IMR-90 (cell line): ENCODE measurements at regions not wholly inside any gene's neighbourhood (a gene's known extent, or its start where the extent isn't known, plus 50 kb on each side); places are given as distances from the start of the nearest gene placed in this dataset.

Experiments
- ATAC-seq: fragments of 200-7000 bp; cut with Tn5 transposase; 2 replicates; pipeline ENCODE4 v1.9.1; 2020; ENCODE audit warnings: low read depth, mild to moderate bottlenecking, moderate library complexity
- BruUV-seq: library from RNA; stranded (reverse); fragments of 400-500 nt; replicated peaks from 2 replicates; lab custom pipeline; 2021; lab: Mats Ljungman, UMichigan
- CTCF ChIA-PET: fragments of 300-600 bp; formaldehyde crosslinking; extraction: SDS; loops from one replicate; lab custom pipeline; 2021; ENCODE audit warnings: antibody characterized with exemption; lab: Yijun Ruan, JAX
- POLR2A ChIA-PET: fragments of 300-600 bp; sonication (Branson Sonifier 250); formaldehyde crosslinking; loops from one replicate; lab custom pipeline; 2022; ENCODE audit warnings: antibody characterized with exemption; ENCODE audit not compliant: unreplicated experiment; lab: Charles Lee
- DNase-seq: peaks from one replicate; pipeline ENCODE4 v3.0.0; 2013
- H2AFZ ChIP-seq: replicated peaks from 2 replicates; pipeline ENCODE3; 2013; ENCODE audit warnings: low read length, mild to moderate bottlenecking; ENCODE audit not compliant: poor library complexity
- H2AK5ac ChIP-seq: 2 replicates; pipeline ENCODE4 v1.6.1; 2013; ENCODE audit warnings: low read depth, low read length, inconsistent platforms
- H2AK9ac ChIP-seq: replicated peaks from 2 replicates; pipeline ENCODE3; 2013; ENCODE audit warnings: mild to moderate bottlenecking, low read depth, low read length, moderate library complexity; ENCODE audit not compliant: poor library complexity
- H2BK120ac ChIP-seq: 2 replicates; pipeline ENCODE4 v1.6.1; 2013; ENCODE audit warnings: low read depth, low read length, inconsistent platforms
- H2BK15ac ChIP-seq: 3 replicates; pipeline ENCODE4 v1.6.1; 2013; ENCODE audit warnings: low read depth, low read length, inconsistent platforms
- H2BK20ac ChIP-seq: 2 replicates; pipeline ENCODE4 v1.6.1; 2013; ENCODE audit warnings: low read depth, mild to moderate bottlenecking, inconsistent platforms, low read length, moderate library complexity
- H2BK5ac ChIP-seq: 2 replicates; pipeline ENCODE4 v1.6.1; 2013; ENCODE audit warnings: mild to moderate bottlenecking, low read depth, low read length, inconsistent platforms; ENCODE audit not compliant: poor library complexity, severe bottlenecking
- H3K14ac ChIP-seq: replicated peaks from 2 replicates; pipeline ENCODE4 v1.6.1; 2013; ENCODE audit warnings: low read depth, low read length, inconsistent platforms
- H3K18ac ChIP-seq: 2 replicates; pipeline ENCODE4 v1.6.1; 2013; ENCODE audit warnings: low read depth, low read length, control low read depth
- H3K23ac ChIP-seq: 2 replicates; pipeline ENCODE4 v1.6.1; 2013; ENCODE audit warnings: low read depth, low read length, inconsistent platforms
- H3K27ac ChIP-seq: 2 replicates; pipeline ENCODE4 v1.5.1; 2013; ENCODE audit warnings: mild to moderate bottlenecking, control low read depth, low read length; ENCODE audit not compliant: insufficient read depth
- H3K27me3 ChIP-seq: 2 replicates; pipeline ENCODE4 v1.6.1; 2013; ENCODE audit warnings: low read length; ENCODE audit not compliant: control insufficient read depth, insufficient read depth
- H3K36me3 ChIP-seq: 2 replicates; pipeline ENCODE4 v1.6.1; 2013; ENCODE audit warnings: low read length, mixed read lengths; ENCODE audit not compliant: control insufficient read depth, insufficient read depth
- H3K4ac ChIP-seq: 2 replicates; pipeline ENCODE4 v1.6.1; 2013; ENCODE audit warnings: low read depth, low read length, inconsistent platforms
- H3K4me1 ChIP-seq: 2 replicates; pipeline ENCODE4 v1.6.1; 2013; ENCODE audit warnings: low read length, mixed read lengths; ENCODE audit not compliant: control insufficient read depth, insufficient read depth
- H3K4me2 ChIP-seq: 2 replicates; pipeline ENCODE4 v1.6.1; 2013; ENCODE audit warnings: low read depth, mild to moderate bottlenecking, control low read depth, low read length, moderate library complexity
- H3K4me3 ChIP-seq: 2 replicates; pipeline ENCODE4 v1.5.1; 2013; ENCODE audit warnings: low read depth, mild to moderate bottlenecking, control low read depth, low read length, moderate library complexity; ENCODE audit not compliant: insufficient read depth
- H3K56ac ChIP-seq: 2 replicates; pipeline ENCODE4 v1.6.1; 2013; ENCODE audit warnings: low read length, inconsistent platforms; ENCODE audit not compliant: insufficient read depth; ENCODE audit errors: extremely low read depth
- H3K79me1 ChIP-seq, 2 experiments: 2 replicates each; pipeline ENCODE4 v1.6.1; 2013; ENCODE audit warnings: low read length in 2 of 2, inconsistent platforms in 1 of 2, low read depth in 1 of 2
- H3K9ac ChIP-seq: 2 replicates; pipeline ENCODE4 v1.6.1; 2013; ENCODE audit warnings: low read depth, low read length, control low read depth
- H3K9me1 ChIP-seq: 2 replicates; pipeline ENCODE4 v1.6.1; 2013; ENCODE audit warnings: low read length, inconsistent platforms; ENCODE audit not compliant: insufficient read depth
- H3K9me3 ChIP-seq: 2 replicates; pipeline ENCODE4 v1.6.1; 2013; ENCODE audit warnings: low read length; ENCODE audit not compliant: control insufficient read depth, insufficient read depth
- H4K20me1 ChIP-seq: 2 replicates; pipeline ENCODE4 v1.6.1; 2013; ENCODE audit warnings: low read length, inconsistent platforms; ENCODE audit not compliant: insufficient read depth
- H4K5ac ChIP-seq: 2 replicates; pipeline ENCODE4 v1.6.1; 2013; ENCODE audit warnings: mild to moderate bottlenecking, low read depth, low read length, control low read depth
- H4K8ac ChIP-seq, 2 experiments: 2 replicates each; pipeline ENCODE4 v1.6.1; 2013; ENCODE audit warnings: low read depth in 2 of 2, low read length in 2 of 2, control low read depth in 1 of 2, inconsistent platforms in 1 of 2
- H4K91ac ChIP-seq: 2 replicates; pipeline ENCODE4 v1.6.1; 2013; ENCODE audit warnings: low read depth, low read length, inconsistent platforms; ENCODE audit not compliant: insufficient read depth
- CEBPB ChIP-seq: IDR thresholded peaks from 2 replicates; pipeline ENCODE4 v1.6.1; 2012; ENCODE audit warnings: low read depth, low read length, improper control_type of control experiment
- CHD1 ChIP-seq: IDR thresholded peaks from 2 replicates; pipeline ENCODE4 v1.6.1; 2012; ENCODE audit warnings: low read depth, low read length, improper control_type of control experiment
- FOS ChIP-seq: fragments of 150-350 bp; IDR thresholded peaks from 2 replicates; pipeline ENCODE4 v1.6.1; 2016; ENCODE audit warnings: low read depth, low read length
- MAFK ChIP-seq: IDR thresholded peaks from 2 replicates; pipeline ENCODE4 v1.6.1; 2012; ENCODE audit warnings: low read depth, low read length, improper control_type of control experiment
- MAZ ChIP-seq: IDR thresholded peaks from 2 replicates; pipeline ENCODE4 v1.6.1; 2012; ENCODE audit warnings: low read depth, mild to moderate bottlenecking, low read length, improper control_type of control experiment, moderate library complexity, borderline replicate concordance
- MXI1 ChIP-seq: IDR thresholded peaks from 2 replicates; pipeline ENCODE4 v1.6.1; 2012; ENCODE audit warnings: low read depth, mild to moderate bottlenecking, low read length, moderate library complexity, borderline replicate concordance
- POLR2A ChIP-seq: IDR thresholded peaks from 2 replicates; pipeline ENCODE4 v1.6.1; 2012; ENCODE audit warnings: mild to moderate bottlenecking, low read depth, low read length
- RAD21 ChIP-seq: IDR thresholded peaks from 2 replicates; pipeline ENCODE4 v1.6.1; 2012; ENCODE audit warnings: low read length, improper control_type of control experiment
- RCOR1 ChIP-seq: IDR thresholded peaks from 2 replicates; pipeline ENCODE4 v1.6.1; 2012; ENCODE audit warnings: mild to moderate bottlenecking, low read length, improper control_type of control experiment; ENCODE audit not compliant: insufficient replicate concordance
- RFX5 ChIP-seq: IDR thresholded peaks from 2 replicates; pipeline ENCODE4 v1.8.0; 2012; ENCODE audit warnings: low read depth, mild to moderate bottlenecking, low read length, moderate library complexity
- SMC3 ChIP-seq: fragments of 150-350 bp; IDR thresholded peaks from 2 replicates; pipeline ENCODE4 v1.6.1; 2016; ENCODE audit warnings: low read depth, mild to moderate bottlenecking, antibody characterized with exemption, low read length, moderate library complexity
- WGBS, 2 experiments: methylation state at CpG; one replicate each; pipeline versions ENCODE4 v1.1.5 to v1.1.7; 2013; ENCODE audit warnings: missing lambda C conversion rate in 2 of 2; ENCODE audit not compliant: insufficient read length in 1 of 2; ENCODE audit errors: extremely low coverage in 2 of 2; 5-methylcytosine and 5-hydroxymethylcytosine counted together
- dilution Hi-C: fragments of 300-500 bp; cut with HindIII; formaldehyde crosslinking; loops from one replicate; pipeline ENCODE4 v1.14.3; 2018; ENCODE audit warnings: low sequenced_read_pairs; ENCODE audit not compliant: unreplicated experiment
- in situ Hi-C: fragments of 300-500 bp; cut with MboI; formaldehyde crosslinking; loops from 3 replicates; pipeline ENCODE4 v1.14.3; 2019; ENCODE audit warnings: low sequenced_read_pairs, inconsistent platforms, mixed read lengths
- intact Hi-C: fragments of 100-400 bp; cut with micrococcal nuclease; formaldehyde crosslinking; loops from 2 replicates; pipeline ENCODE4 v1.10.0; 2022
- TF ChIP-seq, protein P1 (sequence below): fragments of 150-350 bp; IDR thresholded peaks from 2 replicates; pipeline ENCODE4 v1.6.1; 2017; ENCODE audit warnings: mild to moderate bottlenecking, antibody characterized with exemption, low read length, low read depth
- TF ChIP-seq, protein P2 (sequence below): fragments of 150-350 bp; IDR thresholded peaks from 2 replicates; pipeline ENCODE4 v1.6.1; 2016; ENCODE audit warnings: low read depth, mild to moderate bottlenecking, low read length, moderate library complexity, borderline replicate concordance
- TF ChIP-seq, protein P3 (sequence below): conservative IDR thresholded peaks from 2 replicates; pipeline ENCODE4 v1.5.1; 2012; ENCODE audit warnings: mild to moderate bottlenecking, low read depth, low read length, improper control_type of control experiment

DNA sequence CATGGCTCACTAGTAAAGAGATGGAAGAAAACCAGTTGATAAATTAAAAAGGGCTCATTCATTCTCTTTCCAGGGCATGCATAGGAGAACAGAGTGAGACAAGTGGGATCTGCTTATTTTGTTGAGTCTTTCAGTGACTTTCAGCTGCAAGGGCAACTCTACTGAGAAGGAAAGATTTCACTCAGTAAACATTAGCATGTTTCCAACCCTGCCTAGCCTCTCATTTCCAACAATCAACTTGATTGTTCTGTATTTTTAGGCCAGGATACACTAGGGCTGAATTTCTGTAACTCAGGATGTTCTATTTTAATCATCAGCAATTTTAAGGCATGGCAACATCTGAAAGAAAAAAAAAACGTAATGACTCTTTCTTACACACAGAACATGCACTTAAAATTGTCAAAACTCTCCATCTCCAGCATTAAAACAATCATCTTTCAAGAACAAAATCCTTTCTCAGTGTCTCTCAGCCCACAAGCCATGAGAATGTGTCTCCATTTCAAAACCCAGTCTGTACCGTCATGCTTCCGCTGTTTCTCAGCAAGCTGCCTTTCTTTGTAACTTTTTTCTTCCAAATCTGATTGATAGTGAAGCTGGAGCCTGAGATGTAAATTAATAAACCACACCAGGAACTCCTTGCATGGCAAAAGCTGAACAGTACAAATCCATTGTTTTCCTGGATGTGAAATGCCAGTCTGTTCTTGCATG lies 147.2 kb upstream of the KLF14 start:
- Histone ChIP-seq H3K9ac (no peak overlapping the region; the same call in 1 of the 2 replicates), H4K91ac (no peak overlapping the region)
- no TSS peak for BruUV-seq

More for the DNA sequence above, 147.2 kb upstream of the KLF14 start:
- Histone ChIP-seq H3K27me3 (no peaks in the 10 kb centered on the region), H2AK5ac (no peak overlapping the region), H3K79me1 (peaks cover 25 to 71% of the 10 kb centered on the region in 2 experiments), H3K56ac (no peak overlapping the region), H2BK120ac (no peak overlapping the region), H4K5ac (no peak overlapping the region), H2AFZ (no peak overlapping the region), H3K4me2 (no peak overlapping the region), H3K18ac (peak overlapping the region; percentile 0; the same call in 1 of the 2 replicates), H2BK5ac (peak overlapping the region; percentile 59), H3K4me3 (no peak overlapping the region), H3K27ac (peak overlapping the region; percentile 38; the same call in 1 of the 2 replicates), H4K20me1 (peaks cover 92% of the 10 kb centered on the region), H2BK15ac (no peak overlapping the region), H3K9me3 (no peaks in the 10 kb centered on the region), H2BK20ac (no peak overlapping the region), H3K4me1 (peaks cover 40% of the 10 kb centered on the region), H4K8ac (peak overlapping the region in 1 of 2 experiments; percentile 20; a peak in 1 of 4 replicates), H3K14ac (peak overlapping the region; percentile 30), H3K23ac (peak overlapping the region; percentile 57; the same call in 1 of the 2 replicates), H3K36me3 (peaks cover 78% of the 10 kb centered on the region), H2AK9ac (no peak overlapping the region), H3K9me1 (peaks cover 31% of the 10 kb centered on the region), H3K4ac (0 out of 2 replicates have a peak overlapping the region, but pooled peaks have one; percentile 30)
- POLR2A ChIA-PET: interaction anchor here (0.7 kb wide), 1 partner anchor 12 kb away, joined by 5 read pairs; no protein-coding TSS in a partner anchor
- WGBS, 2 experiments: 40% methylated on average over 1 of the region's 3 CpGs; no CpG with 5 or more reads in 1 of the 2 experiments
- TF ChIP-seq, protein P1, sequence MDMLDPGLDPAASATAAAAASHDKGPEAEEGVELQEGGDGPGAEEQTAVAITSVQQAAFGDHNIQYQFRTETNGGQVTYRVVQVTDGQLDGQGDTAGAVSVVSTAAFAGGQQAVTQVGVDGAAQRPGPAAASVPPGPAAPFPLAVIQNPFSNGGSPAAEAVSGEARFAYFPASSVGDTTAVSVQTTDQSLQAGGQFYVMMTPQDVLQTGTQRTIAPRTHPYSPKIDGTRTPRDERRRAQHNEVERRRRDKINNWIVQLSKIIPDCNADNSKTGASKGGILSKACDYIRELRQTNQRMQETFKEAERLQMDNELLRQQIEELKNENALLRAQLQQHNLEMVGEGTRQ: no peak
- TF ChIP-seq, protein P2, sequence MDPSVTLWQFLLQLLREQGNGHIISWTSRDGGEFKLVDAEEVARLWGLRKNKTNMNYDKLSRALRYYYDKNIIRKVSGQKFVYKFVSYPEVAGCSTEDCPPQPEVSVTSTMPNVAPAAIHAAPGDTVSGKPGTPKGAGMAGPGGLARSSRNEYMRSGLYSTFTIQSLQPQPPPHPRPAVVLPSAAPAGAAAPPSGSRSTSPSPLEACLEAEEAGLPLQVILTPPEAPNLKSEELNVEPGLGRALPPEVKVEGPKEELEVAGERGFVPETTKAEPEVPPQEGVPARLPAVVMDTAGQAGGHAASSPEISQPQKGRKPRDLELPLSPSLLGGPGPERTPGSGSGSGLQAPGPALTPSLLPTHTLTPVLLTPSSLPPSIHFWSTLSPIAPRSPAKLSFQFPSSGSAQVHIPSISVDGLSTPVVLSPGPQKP: no peak
- TF ChIP-seq MAFK: no peak
- TF ChIP-seq SMC3: no peak
- no peak for TF ChIP-seq CEBPB
- TF ChIP-seq RFX5: no peak
- no peak for TF ChIP-seq RCOR1
- no peak for TF ChIP-seq RAD21
- TF ChIP-seq, protein P3, sequence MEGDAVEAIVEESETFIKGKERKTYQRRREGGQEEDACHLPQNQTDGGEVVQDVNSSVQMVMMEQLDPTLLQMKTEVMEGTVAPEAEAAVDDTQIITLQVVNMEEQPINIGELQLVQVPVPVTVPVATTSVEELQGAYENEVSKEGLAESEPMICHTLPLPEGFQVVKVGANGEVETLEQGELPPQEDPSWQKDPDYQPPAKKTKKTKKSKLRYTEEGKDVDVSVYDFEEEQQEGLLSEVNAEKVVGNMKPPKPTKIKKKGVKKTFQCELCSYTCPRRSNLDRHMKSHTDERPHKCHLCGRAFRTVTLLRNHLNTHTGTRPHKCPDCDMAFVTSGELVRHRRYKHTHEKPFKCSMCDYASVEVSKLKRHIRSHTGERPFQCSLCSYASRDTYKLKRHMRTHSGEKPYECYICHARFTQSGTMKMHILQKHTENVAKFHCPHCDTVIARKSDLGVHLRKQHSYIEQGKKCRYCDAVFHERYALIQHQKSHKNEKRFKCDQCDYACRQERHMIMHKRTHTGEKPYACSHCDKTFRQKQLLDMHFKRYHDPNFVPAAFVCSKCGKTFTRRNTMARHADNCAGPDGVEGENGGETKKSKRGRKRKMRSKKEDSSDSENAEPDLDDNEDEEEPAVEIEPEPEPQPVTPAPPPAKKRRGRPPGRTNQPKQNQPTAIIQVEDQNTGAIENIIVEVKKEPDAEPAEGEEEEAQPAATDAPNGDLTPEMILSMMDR: no peak
- TF ChIP-seq FOS: no peak
- TF ChIP-seq CHD1: no peak
- TF ChIP-seq POLR2A: no peak
- no peak for TF ChIP-seq MAZ
- no peak for TF ChIP-seq MXI1
- CTCF ChIA-PET: no interaction called here
- in situ Hi-C loops: no loop called here
- ATAC-seq (no peak), DNase-seq (peak; percentile 31)
- intact Hi-C loops: no loop called here
- dilution Hi-C loops: no loop called here
